Hepatocyte (in vitro differentiated cells): ENCODE measurements at regions not wholly inside any gene's neighbourhood (a gene's known extent, or its start where the extent isn't known, plus 50 kb on each side); places are given as distances from the start of the nearest gene placed in this dataset.

Experiments used
- DNase-seq: peaks from one replicate; pipeline ENCODE4 v3.0.0-alpha.2; 2016; ENCODE audit warnings: low spot score
- H2AFZ ChIP-seq: fragments of 200-600 bp; sonication (generic); 2 replicates; pipeline ENCODE4 v1.6.0; 2016; ENCODE audit warnings: antibody characterized with exemption, mild to moderate bottlenecking
- H3K27ac ChIP-seq: fragments of 200-600 bp; sonication (generic); 2 replicates; pipeline ENCODE4 v1.5.1; 2016; ENCODE audit warnings: mild to moderate bottlenecking
- H3K27me3 ChIP-seq: fragments of 200-600 bp; sonication (generic); 2 replicates; pipeline ENCODE4 v1.6.1; 2016
- H3K36me3 ChIP-seq: fragments of 200-600 bp; sonication (generic); replicated peaks from 2 replicates; pipeline ENCODE4 v1.5.1; 2016; ENCODE audit warnings: low read depth; ENCODE audit not compliant: insufficient read depth
- H3K4me1 ChIP-seq: fragments of 200-600 bp; sonication (generic); 2 replicates; pipeline ENCODE4 v1.5.1; 2016; ENCODE audit warnings: mild to moderate bottlenecking, moderate library complexity; ENCODE audit not compliant: insufficient read depth
- H3K4me2 ChIP-seq: fragments of 200-600 bp; sonication (generic); 2 replicates; pipeline ENCODE4 v1.6.0; 2016
- H3K4me3 ChIP-seq: fragments of 200-600 bp; sonication (generic); 2 replicates; pipeline ENCODE4 v1.5.1; 2016; ENCODE audit warnings: mild to moderate bottlenecking
- H3K79me2 ChIP-seq: fragments of 200-600 bp; sonication (generic); 2 replicates; pipeline ENCODE4 v1.6.0; 2017; ENCODE audit warnings: mild to moderate bottlenecking
- H3K9me2 ChIP-seq: fragments of 200-600 bp; sonication (generic); replicated peaks from 2 replicates; pipeline ENCODE4 v1.6.0; 2017; ENCODE audit warnings: mild to moderate bottlenecking; ENCODE audit not compliant: insufficient read depth
- H3K9me3 ChIP-seq: fragments of 200-600 bp; sonication (generic); 2 replicates; pipeline ENCODE4 v1.5.1; 2016; ENCODE audit warnings: low read depth, mild to moderate bottlenecking
- H4K20me1 ChIP-seq: fragments of 200-600 bp; sonication (generic); 2 replicates; pipeline ENCODE4 v1.6.0; 2016; ENCODE audit warnings: mild to moderate bottlenecking; ENCODE audit not compliant: insufficient read depth, poor library complexity, severe bottlenecking
- EZH2 ChIP-seq: fragments of 200-600 bp; sonication (generic); IDR thresholded peaks from 2 replicates; pipeline ENCODE4 v1.6.1; 2016; ENCODE audit warnings: antibody characterized with exemption, mild to moderate bottlenecking, borderline replicate concordance
- EZH2phosphoT487 ChIP-seq: fragments of 200-600 bp; sonication (generic); IDR thresholded peaks from one replicate; pipeline ENCODE4 v1.6.1; 2018; ENCODE audit warnings: antibody characterized with exemption, mild to moderate bottlenecking, low read depth, moderate library complexity; ENCODE audit not compliant: unreplicated experiment, severe bottlenecking
- WGBS: methylation state at CpG from one replicate; pipeline ENCODE4 v1.1.6; 2016; ENCODE audit warnings: low lambda C conversion rate; ENCODE audit errors: missing lambda C conversion rate; 5-methylcytosine and 5-hydroxymethylcytosine counted together
- TF ChIP-seq, protein P1 (sequence below): fragments of 200-600 bp; sonication (generic); IDR thresholded peaks from 2 replicates; pipeline ENCODE4 v1.5.1; 2016; ENCODE audit warnings: antibody characterized with exemption, mild to moderate bottlenecking; ENCODE audit not compliant: poor library complexity

DNA sequence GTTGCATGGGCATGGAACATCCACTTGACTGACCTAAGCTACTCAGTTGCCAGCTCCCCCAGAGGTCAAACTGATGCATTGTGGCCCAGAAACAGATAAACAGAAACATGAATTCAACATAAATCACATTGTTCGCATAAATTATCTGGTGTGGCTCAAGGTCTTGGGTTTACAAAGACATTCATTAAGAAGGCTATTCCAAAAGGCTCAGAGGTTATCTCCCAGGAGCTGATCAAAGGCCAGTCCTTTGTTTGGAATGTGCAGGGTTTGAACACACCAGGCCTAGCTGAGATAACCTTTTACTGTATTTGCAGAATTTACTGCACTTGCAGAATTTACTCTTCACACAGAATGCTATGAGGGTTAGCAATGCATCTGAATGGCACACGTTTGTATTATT is 96.4 kb upstream of the DCD start:
- Histone ChIP-seq H3K4me1 (no peaks in the 10 kb centered on the region), H3K4me2 (no peak overlapping the region), H3K9me3 (no peaks in the 10 kb centered on the region), H3K27me3 (peaks cover 6% of the 10 kb centered on the region), H3K79me2 (no peaks in the 10 kb centered on the region), H3K4me3 (no peak overlapping the region), H3K9me2 (no peaks in the 10 kb centered on the region), H4K20me1 (no peaks in the 10 kb centered on the region), H3K27ac (no peak overlapping the region), H2AFZ (no peak overlapping the region), H3K36me3 (no peaks in the 10 kb centered on the region)
- WGBS: 18% methylated on average over 2 of the region's 2 CpGs
- TF ChIP-seq EZH2phosphoT487 (no peak), EZH2 (no peak)
- TF ChIP-seq, protein P1, sequence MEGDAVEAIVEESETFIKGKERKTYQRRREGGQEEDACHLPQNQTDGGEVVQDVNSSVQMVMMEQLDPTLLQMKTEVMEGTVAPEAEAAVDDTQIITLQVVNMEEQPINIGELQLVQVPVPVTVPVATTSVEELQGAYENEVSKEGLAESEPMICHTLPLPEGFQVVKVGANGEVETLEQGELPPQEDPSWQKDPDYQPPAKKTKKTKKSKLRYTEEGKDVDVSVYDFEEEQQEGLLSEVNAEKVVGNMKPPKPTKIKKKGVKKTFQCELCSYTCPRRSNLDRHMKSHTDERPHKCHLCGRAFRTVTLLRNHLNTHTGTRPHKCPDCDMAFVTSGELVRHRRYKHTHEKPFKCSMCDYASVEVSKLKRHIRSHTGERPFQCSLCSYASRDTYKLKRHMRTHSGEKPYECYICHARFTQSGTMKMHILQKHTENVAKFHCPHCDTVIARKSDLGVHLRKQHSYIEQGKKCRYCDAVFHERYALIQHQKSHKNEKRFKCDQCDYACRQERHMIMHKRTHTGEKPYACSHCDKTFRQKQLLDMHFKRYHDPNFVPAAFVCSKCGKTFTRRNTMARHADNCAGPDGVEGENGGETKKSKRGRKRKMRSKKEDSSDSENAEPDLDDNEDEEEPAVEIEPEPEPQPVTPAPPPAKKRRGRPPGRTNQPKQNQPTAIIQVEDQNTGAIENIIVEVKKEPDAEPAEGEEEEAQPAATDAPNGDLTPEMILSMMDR: no peak
- no peak for DNase-seq

DNA sequence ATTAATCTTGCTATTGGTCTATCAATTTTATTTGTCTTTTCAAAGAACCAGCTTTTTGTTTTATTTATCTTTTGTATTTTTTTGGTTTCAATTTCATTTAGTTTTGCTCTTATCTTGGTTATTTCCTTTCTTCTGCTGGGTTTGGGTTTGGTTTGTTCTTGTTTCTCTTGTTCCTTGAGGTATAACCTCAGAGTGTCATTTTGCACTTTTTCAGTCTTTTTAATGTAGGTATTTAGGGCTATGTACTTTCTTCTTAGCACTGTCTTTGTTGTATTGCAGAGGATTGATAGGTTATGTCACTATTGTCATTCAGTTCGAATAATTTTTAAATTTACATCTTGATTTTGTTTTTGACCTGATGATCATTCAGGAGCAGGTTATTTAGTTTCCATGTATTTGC is 92.7 kb upstream of the DCD start:
- H3K4me2 ChIP-seq: no peak overlapping the region
- no peaks in the 10 kb centered on the region for H3K79me2 ChIP-seq
- H3K9me3 ChIP-seq: no peaks in the 10 kb centered on the region
- H3K27me3 ChIP-seq: no peaks in the 10 kb centered on the region
- no peaks in the 10 kb centered on the region for H3K36me3 ChIP-seq
- H4K20me1 ChIP-seq: no peaks in the 10 kb centered on the region
- no peaks in the 10 kb centered on the region for H3K9me2 ChIP-seq
- no peak overlapping the region for H2AFZ ChIP-seq
- no peak for TF ChIP-seq EZH2
- TF ChIP-seq EZH2phosphoT487: no peak
- TF ChIP-seq, protein P1: no peak
- DNase-seq: no peak
- no peaks in the 10 kb centered on the region for H3K4me1 ChIP-seq
- no peak overlapping the region for H3K4me3 ChIP-seq
- WGBS: 93% methylated on average over 1 of the region's 1 CpG
- H3K27ac ChIP-seq: no peak overlapping the region

DNA sequence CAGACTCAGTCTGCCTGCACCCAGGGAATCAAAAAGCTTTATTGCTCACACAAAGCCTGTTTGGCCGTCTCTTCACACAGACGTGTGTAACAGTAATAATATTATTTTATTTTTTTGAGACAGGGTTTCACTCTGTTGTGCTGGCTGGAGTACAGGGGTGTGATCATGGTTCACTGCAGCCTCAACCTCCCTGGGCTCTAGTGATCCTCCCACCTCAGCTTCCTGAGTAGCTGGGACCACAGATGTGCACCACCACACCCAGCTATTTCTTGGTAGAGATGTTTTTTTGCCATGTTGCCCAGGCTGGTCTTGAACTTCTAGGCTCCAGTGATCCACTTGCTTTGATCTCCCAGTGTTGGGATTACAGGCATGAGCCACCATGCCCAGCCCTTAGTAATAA is 88.4 kb upstream of the DCD start:
- Histone ChIP-seq H3K4me3 (no peak overlapping the region), H3K9me2 (no peaks in the 10 kb centered on the region), H3K4me1 (no peaks in the 10 kb centered on the region), H4K20me1 (no peaks in the 10 kb centered on the region), H3K4me2 (no peak overlapping the region), H3K79me2 (no peaks in the 10 kb centered on the region), H3K9me3 (no peaks in the 10 kb centered on the region), H2AFZ (no peak overlapping the region), H3K36me3 (no peaks in the 10 kb centered on the region), H3K27ac (no peak overlapping the region), H3K27me3 (no peaks in the 10 kb centered on the region)
- no peak for DNase-seq
- TF ChIP-seq EZH2phosphoT487 (no peak), EZH2 (no peak)
- TF ChIP-seq, protein P1: no peak
- WGBS: 89% methylated on average over 2 of the region's 2 CpGs

DNA sequence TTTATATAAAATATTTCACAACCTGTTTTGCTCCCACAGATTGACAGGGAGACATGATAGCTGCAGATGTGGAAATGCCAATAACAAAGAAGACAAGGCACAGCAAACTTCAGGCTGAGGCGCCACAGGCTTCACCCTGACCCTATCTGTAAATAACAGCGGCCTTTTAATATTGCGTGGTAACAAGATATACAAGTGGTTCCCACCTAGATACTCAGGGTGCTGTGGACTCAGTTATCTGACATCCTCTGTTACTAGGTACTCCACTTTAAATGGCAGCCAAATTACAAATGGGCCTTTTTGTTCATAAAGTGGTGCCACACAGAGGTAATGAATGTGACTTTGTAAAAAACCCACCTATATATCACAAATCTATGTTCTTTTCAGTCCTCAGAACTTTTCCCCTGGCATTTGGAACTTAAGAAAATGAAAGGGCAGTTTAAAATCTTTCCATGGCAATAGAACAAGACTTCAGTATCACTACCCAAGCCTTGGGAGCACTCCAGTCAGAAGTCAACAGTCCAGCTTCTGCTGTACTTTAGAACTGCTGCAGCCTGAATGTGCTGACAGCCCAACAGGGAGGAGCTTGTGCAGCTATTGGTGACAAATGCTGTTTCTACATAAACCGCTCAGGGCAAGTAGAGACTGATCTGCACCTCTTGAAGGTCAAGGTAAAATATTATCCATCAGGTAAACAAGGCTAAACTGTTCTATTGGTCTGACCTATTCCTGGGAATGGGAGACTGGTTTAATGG is 86.2 kb upstream of the DCD start:
- Histone ChIP-seq H3K9me2 (no peaks in the 10 kb centered on the region), H4K20me1 (no peaks in the 10 kb centered on the region), H3K4me2 (peak overlapping the region; percentile 2), H3K36me3 (no peaks in the 10 kb centered on the region), H3K79me2 (no peaks in the 10 kb centered on the region), H3K27ac (peak overlapping the region; percentile 36), H3K4me3 (no peak overlapping the region), H2AFZ (no peak overlapping the region), H3K27me3 (no peaks in the 10 kb centered on the region), H3K4me1 (no peaks in the 10 kb centered on the region), H3K9me3 (no peaks in the 10 kb centered on the region)
- TF ChIP-seq EZH2 (no peak), EZH2phosphoT487 (no peak)
- TF ChIP-seq, protein P1: no peak
- peak; percentile 63 for DNase-seq
- WGBS: 84% methylated on average over 4 of the region's 4 CpGs
